Mesothelial cell of epicardium (in vitro differentiated cells): ENCODE measurements at regions not wholly inside any gene's neighbourhood (a gene's known extent, or its start where the extent isn't known, plus 50 kb on each side); places are given as distances from the start of the nearest gene placed in this dataset.

ENCODE experiments used
- DNase-seq, 2 experiments: peaks; one replicate each; pipeline ENCODE4 v3.0.0; 2021; ENCODE audit warnings: low spot score in 2 of 2; ENCODE audit not compliant: unreplicated experiment in 2 of 2
- H3K27ac Mint-ChIP-seq: 2 replicates; pipeline ENCODE4 v1.8.0; 2021; ENCODE audit warnings: mixed read lengths
- H3K27me3 Mint-ChIP-seq: 2 replicates; pipeline ENCODE4 v1.8.0; 2021; ENCODE audit warnings: low read depth, mixed read lengths
- H3K36me3 Mint-ChIP-seq: 2 replicates; pipeline ENCODE4 v1.8.0; 2021; ENCODE audit warnings: mixed read lengths
- H3K4me1 Mint-ChIP-seq: 2 replicates; pipeline ENCODE4 v1.8.0; 2021; ENCODE audit warnings: mixed read lengths
- H3K4me3 Mint-ChIP-seq: 2 replicates; pipeline ENCODE4 v1.8.0; 2021; ENCODE audit warnings: mild to moderate bottlenecking, moderate library complexity, mixed read lengths
- H3K9me3 Mint-ChIP-seq: 2 replicates; pipeline ENCODE4 v1.8.0; 2021; ENCODE audit warnings: mixed read lengths
- CTCF ChIP-seq: fragments of 200-600 bp; sonication (generic); IDR thresholded peaks from one replicate; pipeline ENCODE4 v1.5.0; 2021; ENCODE audit warnings: antibody characterized with exemption; ENCODE audit not compliant: unreplicated experiment

DNA sequence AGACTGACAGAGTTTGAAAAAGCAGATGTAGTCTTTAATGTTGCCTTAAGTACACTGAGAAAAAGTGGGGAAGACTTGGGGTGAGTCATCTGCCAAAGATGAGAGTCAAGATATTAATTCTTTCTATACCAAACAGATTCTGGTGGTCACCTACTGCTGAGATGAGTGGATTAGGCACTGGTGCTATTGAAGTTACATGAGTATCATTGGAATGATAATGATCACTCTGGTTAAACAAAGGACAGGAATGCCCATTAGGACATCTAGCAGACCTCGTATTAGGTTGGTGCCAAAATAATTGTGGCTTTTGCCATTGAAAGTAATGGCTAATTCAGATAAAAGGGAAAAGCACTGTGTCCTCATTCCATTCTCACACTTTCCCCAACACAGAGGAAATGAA, 1588.9 kb downstream of the KCNT2 start:
- Mint-ChIP-seq H3K36me3 (no peaks in the 10 kb centered on the region), H3K27me3 (no peaks in the 10 kb centered on the region), H3K27ac (no peak overlapping the region), H3K4me1 (no peaks in the 10 kb centered on the region), H3K4me3 (no peak overlapping the region), H3K9me3 (peaks cover 14% of the 10 kb centered on the region)
- no peak for DNase-seq
- no peak for TF ChIP-seq CTCF

GRCh38 chr1:195012995-195013394, 1595.2 kb downstream of the KCNT2 start:
- Mint-ChIP-seq H3K9me3 (peaks cover 30% of the 10 kb centered on the region), H3K36me3 (no peaks in the 10 kb centered on the region), H3K27me3 (no peaks in the 10 kb centered on the region), H3K27ac (no peak overlapping the region), H3K4me3 (no peak overlapping the region), H3K4me1 (no peaks in the 10 kb centered on the region)
- DNase-seq = no peak
- no peak for TF ChIP-seq CTCF

DNA sequence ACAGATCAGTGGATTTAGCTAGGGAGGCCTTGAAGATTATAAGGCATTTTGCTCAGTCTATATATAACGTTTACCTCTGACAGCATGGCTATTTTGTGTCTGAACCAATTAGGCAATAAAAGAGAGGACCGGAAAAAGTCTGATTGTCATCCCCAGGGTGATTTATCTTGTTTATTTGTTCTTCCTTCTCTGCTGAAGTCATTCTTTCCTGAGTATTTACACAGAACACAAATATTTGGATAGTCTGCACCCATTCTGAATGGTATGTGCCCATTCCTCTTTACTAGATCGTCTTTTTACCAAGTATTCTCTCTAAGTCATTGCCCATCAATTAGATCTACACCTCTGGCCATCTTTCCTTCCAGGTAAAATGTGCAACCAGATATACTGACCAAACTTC, 1602.9 kb downstream of the KCNT2 start:
- TF ChIP-seq CTCF = no peak
- Mint-ChIP-seq H3K4me1 (no peaks in the 10 kb centered on the region), H3K27ac (no peak overlapping the region), H3K27me3 (no peaks in the 10 kb centered on the region), H3K4me3 (no peak overlapping the region), H3K9me3 (no peaks in the 10 kb centered on the region), H3K36me3 (no peaks in the 10 kb centered on the region)
- DNase-seq = no peak

- no peak for DNase-seq
- H3K4me3 Mint-ChIP-seq = no peak overlapping the region
- H3K9me3 Mint-ChIP-seq = peaks cover 9% of the 10 kb centered on the region
- H3K27ac Mint-ChIP-seq = no peak overlapping the region
- H3K36me3 Mint-ChIP-seq = no peaks in the 10 kb centered on the region
- peaks cover 4% of the 10 kb centered on the region for H3K4me1 Mint-ChIP-seq
- H3K27me3 Mint-ChIP-seq = no peaks in the 10 kb centered on the region
- no peak for TF ChIP-seq CTCF
These were observed 1617.8 kb downstream of the KCNT2 start for GRCh38 chr1:194990483-194990882.

- Mint-ChIP-seq H3K4me3 (no peak overlapping the region), H3K27me3 (no peaks in the 10 kb centered on the region), H3K27ac (no peak overlapping the region), H3K36me3 (no peaks in the 10 kb centered on the region), H3K9me3 (peaks cover 29% of the 10 kb centered on the region), H3K4me1 (no peaks in the 10 kb centered on the region)
- TF ChIP-seq CTCF = no peak
- no peak for DNase-seq
These were observed 1632.3 kb downstream of the KCNT2 start for GRCh38 chr1:194975913-194976312.

DNA sequence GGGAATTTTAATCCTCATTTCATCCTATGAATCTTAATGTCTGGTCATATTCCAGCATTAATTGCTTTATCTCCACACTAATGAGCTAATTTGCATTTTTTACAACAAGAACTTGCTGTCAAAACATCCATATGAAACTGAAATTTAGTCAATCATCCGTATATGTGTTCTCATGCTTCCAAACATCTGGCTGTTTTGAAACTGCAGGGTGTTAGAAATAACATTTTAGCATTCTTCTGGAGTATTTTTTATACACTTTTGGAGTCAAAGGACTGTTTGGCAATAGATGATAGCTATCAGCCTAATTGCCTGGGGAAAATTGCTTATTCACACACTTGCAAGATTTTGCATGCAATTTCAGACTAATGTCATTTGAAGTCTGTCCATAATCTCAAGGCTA, 1639.3 kb downstream of the KCNT2 start:
- Mint-ChIP-seq H3K27me3 (no peaks in the 10 kb centered on the region), H3K9me3 (peaks cover 7% of the 10 kb centered on the region), H3K4me1 (no peaks in the 10 kb centered on the region), H3K36me3 (no peaks in the 10 kb centered on the region), H3K4me3 (no peak overlapping the region), H3K27ac (no peak overlapping the region)
- no peak for TF ChIP-seq CTCF
- DNase-seq = no peak
